H9 (cell line): ENCODE measurements at regions not wholly inside any gene's neighbourhood (a gene's known extent, or its start where the extent isn't known, plus 50 kb on each side); places are given as distances from the start of the nearest gene placed in this dataset.
"Not testable (repeated sequence)": the region's sequence is repeated elsewhere in the genome, so short reads cannot be mapped to it uniquely, and the experiment has no call there.

Source experiments
- DNase-seq: peaks from one replicate; pipeline ENCODE4 v3.0.0-alpha.2; 2017
- H2AFZ ChIP-seq: one replicate; pipeline ENCODE4 v1.6.1; 2013; ENCODE audit warnings: mild to moderate bottlenecking, low read length, control low read depth, moderate library complexity
- H2AK5ac ChIP-seq: 2 replicates; pipeline ENCODE4 v1.6.1; 2013; ENCODE audit warnings: low read length, control low read depth, mixed read lengths; ENCODE audit not compliant: insufficient read length
- H2BK120ac ChIP-seq: one replicate; pipeline ENCODE4 v1.6.1; 2013; ENCODE audit warnings: low read depth, mild to moderate bottlenecking, low read length, control low read depth, inconsistent platforms; ENCODE audit not compliant: poor library complexity, severe bottlenecking
- H2BK12ac ChIP-seq: 2 replicates; pipeline ENCODE4 v1.6.1; 2013; ENCODE audit warnings: low read length, control low read depth, mixed read lengths, low read depth; ENCODE audit not compliant: insufficient read length
- H2BK15ac ChIP-seq: 2 replicates; pipeline ENCODE4 v1.6.1; 2013; ENCODE audit warnings: low read depth, low read length, control low read depth
- H2BK20ac ChIP-seq: one replicate; pipeline ENCODE4 v1.6.1; 2013; ENCODE audit warnings: low read depth, mild to moderate bottlenecking, low read length, control low read depth, inconsistent platforms; ENCODE audit not compliant: poor library complexity, severe bottlenecking
- H2BK5ac ChIP-seq: 2 replicates; pipeline ENCODE4 v1.6.1; 2013; ENCODE audit warnings: low read length, control low read depth, mixed read lengths; ENCODE audit not compliant: insufficient read length
- H3K14ac ChIP-seq: 2 replicates; pipeline ENCODE4 v1.6.1; 2013; ENCODE audit warnings: low read length, control low read depth; ENCODE audit not compliant: insufficient read depth
- H3K18ac ChIP-seq: 2 replicates; pipeline ENCODE4 v1.6.1; 2013; ENCODE audit warnings: low read depth, mild to moderate bottlenecking, mixed read lengths, low read length, control low read depth; ENCODE audit not compliant: insufficient read length
- H3K23ac ChIP-seq: 2 replicates; pipeline ENCODE4 v1.6.1; 2013; ENCODE audit warnings: low read length, control low read depth, mixed read lengths, low read depth; ENCODE audit not compliant: insufficient read length
- H3K23me2 ChIP-seq: 2 replicates; pipeline ENCODE4 v1.6.1; 2013; ENCODE audit warnings: low read depth, mild to moderate bottlenecking, mixed read lengths, low read length, control low read depth; ENCODE audit not compliant: insufficient read length, poor library complexity, severe bottlenecking
- H3K27ac ChIP-seq: 2 replicates; pipeline ENCODE4 v1.5.1; 2013; ENCODE audit warnings: low read length, control low read depth, mixed read lengths, low read depth; ENCODE audit not compliant: insufficient read length
- H3K27me3 ChIP-seq: 2 replicates; pipeline ENCODE4 v1.6.1; 2013; ENCODE audit warnings: low read length, control low read depth, inconsistent platforms; ENCODE audit not compliant: insufficient read depth
- H3K4ac ChIP-seq: 2 replicates; pipeline ENCODE4 v1.6.1; 2013; ENCODE audit warnings: low read depth, mild to moderate bottlenecking, control low read depth, inconsistent platforms, low read length, moderate library complexity
- H3K4me1 ChIP-seq: 2 replicates; pipeline ENCODE4 v1.6.1; 2013; ENCODE audit warnings: low read length, control low read depth, inconsistent platforms; ENCODE audit not compliant: insufficient read depth
- H3K4me2 ChIP-seq: 2 replicates; pipeline ENCODE4 v1.6.1; 2013; ENCODE audit warnings: low read length, control low read depth, mixed read lengths; ENCODE audit not compliant: insufficient read length, insufficient read depth
- H3K56ac ChIP-seq: 2 replicates; pipeline ENCODE4 v1.6.1; 2013; ENCODE audit warnings: low read depth, mild to moderate bottlenecking, mixed read lengths, low read length, control low read depth; ENCODE audit not compliant: insufficient read length
- H3K79me1 ChIP-seq: 2 replicates; pipeline ENCODE4 v1.6.1; 2013; ENCODE audit warnings: low read depth, mild to moderate bottlenecking, moderate library complexity, low read length, control low read depth, inconsistent platforms; ENCODE audit not compliant: insufficient read depth, poor library complexity, severe bottlenecking
- H3K79me2 ChIP-seq: 2 replicates; pipeline ENCODE4 v1.6.1; 2013; ENCODE audit warnings: low read length, control low read depth, inconsistent platforms; ENCODE audit not compliant: insufficient read depth
- H3K9ac ChIP-seq: 2 replicates; pipeline ENCODE4 v1.6.1; 2013; ENCODE audit warnings: low read length, control low read depth, mixed read lengths; ENCODE audit not compliant: insufficient read length; ENCODE audit errors: extremely low read depth
- H3K9me3 ChIP-seq: one replicate; pipeline ENCODE4 v1.6.1; 2013; ENCODE audit warnings: low read depth, low read length, inconsistent platforms; ENCODE audit not compliant: control insufficient read depth
- H3T11ph ChIP-seq: one replicate; pipeline ENCODE4 v1.6.1; 2013; ENCODE audit warnings: mild to moderate bottlenecking, low read length, control low read depth, inconsistent platforms
- H4K20me1 ChIP-seq: one replicate; pipeline ENCODE4 v1.6.1; 2013; ENCODE audit not compliant: control insufficient read depth, insufficient read length, insufficient read depth
- H4K5ac ChIP-seq: 2 replicates; pipeline ENCODE4 v1.6.1; 2013; ENCODE audit warnings: low read depth, mild to moderate bottlenecking, mixed read lengths, low read length, control low read depth; ENCODE audit not compliant: insufficient read length
- H4K8ac ChIP-seq: replicated peaks from 2 replicates; pipeline ENCODE4 v1.6.1; 2013; ENCODE audit warnings: low read length, control low read depth, mixed read lengths, low read depth; ENCODE audit not compliant: insufficient read length
- H4K91ac ChIP-seq: 2 replicates; pipeline ENCODE4 v1.6.1; 2013; ENCODE audit warnings: low read depth, mild to moderate bottlenecking, moderate library complexity, mixed read lengths, low read length, control low read depth; ENCODE audit not compliant: insufficient read length
- H3K27ac Mint-ChIP-seq, 3 experiments: 2 replicates in 2 of 3; 3 replicates in 1 of 3; pipeline ENCODE4 v1.8.0; 2020 to 2021; ENCODE audit warnings: mixed read lengths in 3 of 3, mild to moderate bottlenecking in 1 of 3, moderate library complexity in 1 of 3
- H3K27me3 Mint-ChIP-seq: 2 replicates; pipeline ENCODE4 v1.8.0; 2021; ENCODE audit warnings: low read depth, mild to moderate bottlenecking, moderate library complexity, mixed read lengths
- H3K36me3 Mint-ChIP-seq, 3 experiments: 2 replicates in 2 of 3; 3 replicates in 1 of 3; pipeline ENCODE4 v1.8.0; 2020 to 2021; ENCODE audit warnings: low read depth in 3 of 3, mixed read lengths in 3 of 3; ENCODE audit not compliant: insufficient read depth in 1 of 3
- H3K4me1 Mint-ChIP-seq, 2 experiments: 2 replicates each; pipeline ENCODE4 v1.8.0; 2020; ENCODE audit warnings: mixed read lengths in 2 of 2
- H3K4me3 Mint-ChIP-seq, 2 experiments: 2 replicates in 1 of 2; 3 replicates in 1 of 2; pipeline ENCODE4 v1.8.0; 2020 to 2021; ENCODE audit warnings: mild to moderate bottlenecking in 2 of 2, mixed read lengths in 2 of 2, moderate library complexity in 1 of 2
- H3K9me3 Mint-ChIP-seq, 2 experiments: 2 replicates in 1 of 2; 3 replicates in 1 of 2; pipeline ENCODE4 v1.8.0; 2020; ENCODE audit warnings: mild to moderate bottlenecking in 2 of 2, mixed read lengths in 2 of 2, moderate library complexity in 1 of 2
- CTCF ChIP-seq: fragments of 200-600 bp; sonication (generic); conservative IDR thresholded peaks from 3 replicates; pipeline ENCODE4 v1.8.0; 2021; ENCODE audit warnings: antibody characterized with exemption, mild to moderate bottlenecking
- WGBS: extraction: QIAGEN DNeasy Blood & Tissue Kit; methylation state at CpG from one replicate; pipeline ENCODE4 v1.1.7; 2013; ENCODE audit warnings: missing lambda C conversion rate, low lambda C conversion rate, mixed read lengths; ENCODE audit not compliant: insufficient read length; ENCODE audit errors: extremely low coverage; 5-methylcytosine and 5-hydroxymethylcytosine counted together

- H3K79me1 ChIP-seq, result no peaks in the 10 kb centered on the region
- H3K56ac ChIP-seq, result no peak overlapping the region
- no peak overlapping the region for H2BK120ac ChIP-seq
- H3K79me2 ChIP-seq, result no peaks in the 10 kb centered on the region
- H2BK20ac ChIP-seq, result no peak overlapping the region
- DNase-seq, result peak; percentile 24
- no peak overlapping the region for H2AFZ ChIP-seq
- H3K4me3 Mint-ChIP-seq, result no peak overlapping the region; a peak in 1 of 5 replicates
- no peaks in the 10 kb centered on the region for H3K9me3 ChIP-seq
- peaks cover 26% of the 10 kb centered on the region for H3K27me3 Mint-ChIP-seq
- H3K9me3 Mint-ChIP-seq, result peaks cover 0 to 3% of the 10 kb centered on the region in 2 experiments; a peak in 1 of 5 replicates
- no peak overlapping the region for H3T11ph ChIP-seq
- H2BK15ac ChIP-seq, result no peak overlapping the region
- H3K14ac ChIP-seq, result no peak overlapping the region
- no peak overlapping the region for H3K9ac ChIP-seq
- H4K20me1 ChIP-seq, result no peaks in the 10 kb centered on the region
- no peak overlapping the region for H4K8ac ChIP-seq
- H3K27me3 ChIP-seq, result no peaks in the 10 kb centered on the region
- H3K4ac ChIP-seq, result no peak overlapping the region
- no peak overlapping the region for H2AK5ac ChIP-seq
- peaks cover 10 to 22% of the 10 kb centered on the region in 2 experiments for H3K4me1 Mint-ChIP-seq
- H3K23ac ChIP-seq, result no peak overlapping the region
- no peaks in the 10 kb centered on the region; the same call in 1 of the 2 replicates for H3K4me1 ChIP-seq
- no peaks in the 10 kb centered on the region; a peak in 1 of 7 replicates for H3K36me3 Mint-ChIP-seq
- H3K18ac ChIP-seq, result no peak overlapping the region
- H2BK5ac ChIP-seq, result no peak overlapping the region
- H4K5ac ChIP-seq, result no peak overlapping the region
- no peak overlapping the region for H4K91ac ChIP-seq
- no peaks in the 10 kb centered on the region for H3K23me2 ChIP-seq
- 0 out of 7 replicates have a peak overlapping the region, but pooled peaks of 1 of the 3 experiments have one; percentile 52 for H3K27ac Mint-ChIP-seq
- no peak overlapping the region for H3K4me2 ChIP-seq
- no CpG with 5 or more reads among the region's 4 CpGs for WGBS
- H3K27ac ChIP-seq, result no peak overlapping the region
- TF ChIP-seq CTCF, result no peak
- H2BK12ac ChIP-seq, result no peak overlapping the region
These were observed 323.3 kb upstream of the TNRC6C start for GRCh38 chr17:77635176-77635575.

GRCh38 chr17:77635785-77636184 is 322.7 kb upstream of the TNRC6C start:
- H2BK15ac ChIP-seq, H3T11ph ChIP-seq, H2AFZ ChIP-seq, H3K4ac ChIP-seq, H2BK120ac ChIP-seq, H2BK5ac ChIP-seq, H3K36me3 Mint-ChIP-seq, H3K4me3 Mint-ChIP-seq, H3K14ac ChIP-seq, H3K9me3 ChIP-seq, H2BK20ac ChIP-seq, H3K9me3 Mint-ChIP-seq, H4K20me1 ChIP-seq, H2BK12ac ChIP-seq, H3K9ac ChIP-seq, H3K27ac Mint-ChIP-seq, H3K56ac ChIP-seq, H2AK5ac ChIP-seq, H3K23ac ChIP-seq, H3K23me2 ChIP-seq, H4K91ac ChIP-seq, DNase-seq, H3K27me3 ChIP-seq, H3K27ac ChIP-seq, H3K18ac ChIP-seq, H4K8ac ChIP-seq, H4K5ac ChIP-seq, H3K79me1 ChIP-seq, H3K79me2 ChIP-seq, H3K4me1 ChIP-seq, H3K4me2 ChIP-seq: not testable (repeated sequence)
- Mint-ChIP-seq H3K4me1 (peaks cover 16 to 29% of the 10 kb centered on the region in 2 experiments), H3K27me3 (peaks cover 32% of the 10 kb centered on the region)
- no CpG with 5 or more reads among the region's 3 CpGs for WGBS
